Astrocyte (in vitro differentiated cells and primary cell): ENCODE measurements at regions not wholly inside any gene's neighbourhood (a gene's known extent, or its start where the extent isn't known, plus 50 kb on each side); places are given as distances from the start of the nearest gene placed in this dataset.

ENCODE experiments used
- DNase-seq: peaks from one replicate; pipeline ENCODE4 v3.0.0-alpha.2; 2010; ENCODE audit warnings: low read depth
- FAIRE-seq: peaks from 2 replicates; lab custom pipeline; 2011; peaks lifted over from hg19 to GRCh38; lab: Jason Lieb, UNC
- H2AFZ ChIP-seq: 2 replicates; pipeline ENCODE4 v1.6.0; 2012; ENCODE audit warnings: low read depth, low read length, inconsistent platforms
- H3K27ac ChIP-seq: 2 replicates; pipeline ENCODE4 v1.5.1; 2011; ENCODE audit warnings: low read depth, low read length, inconsistent platforms
- H3K27me3 ChIP-seq: 2 replicates; pipeline ENCODE4 v1.6.0; 2011; ENCODE audit warnings: low read length, inconsistent platforms; ENCODE audit not compliant: insufficient read depth
- H3K36me3 ChIP-seq: 2 replicates; pipeline ENCODE4 v1.5.1; 2011; ENCODE audit warnings: low read length, inconsistent platforms; ENCODE audit not compliant: insufficient read depth
- H3K4me1 ChIP-seq: 2 replicates; pipeline ENCODE4 v1.5.1; 2011; ENCODE audit warnings: low read length, inconsistent platforms; ENCODE audit not compliant: insufficient read depth
- H3K4me2 ChIP-seq: 2 replicates; pipeline ENCODE4 v1.6.0; 2012; ENCODE audit warnings: low read length, inconsistent platforms
- H3K4me3 ChIP-seq: 2 replicates; pipeline ENCODE4 v1.5.1; 2011; ENCODE audit warnings: low read depth, mild to moderate bottlenecking, low read length, inconsistent platforms; ENCODE audit not compliant: insufficient read depth
- H3K79me2 ChIP-seq: 2 replicates; pipeline ENCODE4 v1.6.0; 2012; ENCODE audit warnings: mild to moderate bottlenecking, low read length, inconsistent platforms; ENCODE audit not compliant: insufficient read depth
- H3K9ac ChIP-seq: 2 replicates; pipeline ENCODE4 v1.6.0; 2012; ENCODE audit warnings: mild to moderate bottlenecking, low read length, inconsistent platforms
- H3K9me3 ChIP-seq: 2 replicates; pipeline ENCODE4 v1.5.1; 2012; ENCODE audit warnings: low read depth, mild to moderate bottlenecking, low read length, inconsistent platforms; ENCODE audit not compliant: insufficient read depth
- H4K20me1 ChIP-seq: 2 replicates; pipeline ENCODE4 v1.6.0; 2012; ENCODE audit warnings: low read length, inconsistent platforms; ENCODE audit not compliant: insufficient read depth
- H3K27ac Mint-ChIP-seq: one replicate; pipeline ENCODE4 v1.8.0; 2021; ENCODE audit warnings: mild to moderate bottlenecking, mixed read lengths; ENCODE audit not compliant: unreplicated experiment
- H3K27me3 Mint-ChIP-seq: one replicate; pipeline ENCODE4 v1.8.0; 2021; ENCODE audit warnings: low read depth, mixed read lengths; ENCODE audit not compliant: unreplicated experiment
- H3K36me3 Mint-ChIP-seq: one replicate; pipeline ENCODE4 v1.8.0; 2021; ENCODE audit warnings: low read depth, mixed read lengths; ENCODE audit not compliant: unreplicated experiment
- H3K4me1 Mint-ChIP-seq: one replicate; pipeline ENCODE4 v1.8.0; 2021; ENCODE audit warnings: low read depth, mixed read lengths; ENCODE audit not compliant: unreplicated experiment
- H3K4me3 Mint-ChIP-seq: one replicate; pipeline ENCODE4 v1.8.0; 2021; ENCODE audit warnings: mild to moderate bottlenecking, moderate library complexity, mixed read lengths; ENCODE audit not compliant: unreplicated experiment
- H3K9me3 Mint-ChIP-seq: one replicate; pipeline ENCODE4 v1.8.0; 2021; ENCODE audit warnings: mild to moderate bottlenecking, mixed read lengths; ENCODE audit not compliant: unreplicated experiment
- EZH2 ChIP-seq: IDR thresholded peaks from 2 replicates; pipeline ENCODE4 v1.6.1; 2012; ENCODE audit warnings: mild to moderate bottlenecking, low read length, inconsistent platforms; ENCODE audit not compliant: insufficient read depth
- TF ChIP-seq, protein P1 (sequence below): IDR thresholded peaks from 2 replicates; pipeline ENCODE4 v1.5.1; 2011; ENCODE audit warnings: low read depth, mild to moderate bottlenecking, inconsistent platforms, low read length, moderate library complexity; ENCODE audit not compliant: insufficient read depth

- Histone ChIP-seq H3K9me3 (peaks cover 8% of the 10 kb centered on the region), H3K36me3 (no peaks in the 10 kb centered on the region), H3K79me2 (no peaks in the 10 kb centered on the region), H3K4me3 (no peak overlapping the region), H3K27me3 (no peaks in the 10 kb centered on the region), H3K27ac (no peak overlapping the region), H4K20me1 (no peaks in the 10 kb centered on the region), H3K4me2 (no peak overlapping the region), H3K4me1 (peaks cover 6% of the 10 kb centered on the region), H3K9ac (no peak overlapping the region), H2AFZ (no peak overlapping the region)
- Mint-ChIP-seq H3K9me3 (peaks cover 3% of the 10 kb centered on the region), H3K27ac (no peak overlapping the region), H3K27me3 (peaks cover 22% of the 10 kb centered on the region), H3K4me1 (peaks cover 6% of the 10 kb centered on the region), H3K4me3 (no peak overlapping the region), H3K36me3 (no peaks in the 10 kb centered on the region)
- no peak for TF ChIP-seq EZH2
- TF ChIP-seq, protein P1, sequence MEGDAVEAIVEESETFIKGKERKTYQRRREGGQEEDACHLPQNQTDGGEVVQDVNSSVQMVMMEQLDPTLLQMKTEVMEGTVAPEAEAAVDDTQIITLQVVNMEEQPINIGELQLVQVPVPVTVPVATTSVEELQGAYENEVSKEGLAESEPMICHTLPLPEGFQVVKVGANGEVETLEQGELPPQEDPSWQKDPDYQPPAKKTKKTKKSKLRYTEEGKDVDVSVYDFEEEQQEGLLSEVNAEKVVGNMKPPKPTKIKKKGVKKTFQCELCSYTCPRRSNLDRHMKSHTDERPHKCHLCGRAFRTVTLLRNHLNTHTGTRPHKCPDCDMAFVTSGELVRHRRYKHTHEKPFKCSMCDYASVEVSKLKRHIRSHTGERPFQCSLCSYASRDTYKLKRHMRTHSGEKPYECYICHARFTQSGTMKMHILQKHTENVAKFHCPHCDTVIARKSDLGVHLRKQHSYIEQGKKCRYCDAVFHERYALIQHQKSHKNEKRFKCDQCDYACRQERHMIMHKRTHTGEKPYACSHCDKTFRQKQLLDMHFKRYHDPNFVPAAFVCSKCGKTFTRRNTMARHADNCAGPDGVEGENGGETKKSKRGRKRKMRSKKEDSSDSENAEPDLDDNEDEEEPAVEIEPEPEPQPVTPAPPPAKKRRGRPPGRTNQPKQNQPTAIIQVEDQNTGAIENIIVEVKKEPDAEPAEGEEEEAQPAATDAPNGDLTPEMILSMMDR: no peak
- FAIRE-seq (no peak), DNase-seq (no peak)
Measured at GRCh38 chr17:79558091-79558900, 52.6 kb downstream of the RBFOX3 start.

DNA sequence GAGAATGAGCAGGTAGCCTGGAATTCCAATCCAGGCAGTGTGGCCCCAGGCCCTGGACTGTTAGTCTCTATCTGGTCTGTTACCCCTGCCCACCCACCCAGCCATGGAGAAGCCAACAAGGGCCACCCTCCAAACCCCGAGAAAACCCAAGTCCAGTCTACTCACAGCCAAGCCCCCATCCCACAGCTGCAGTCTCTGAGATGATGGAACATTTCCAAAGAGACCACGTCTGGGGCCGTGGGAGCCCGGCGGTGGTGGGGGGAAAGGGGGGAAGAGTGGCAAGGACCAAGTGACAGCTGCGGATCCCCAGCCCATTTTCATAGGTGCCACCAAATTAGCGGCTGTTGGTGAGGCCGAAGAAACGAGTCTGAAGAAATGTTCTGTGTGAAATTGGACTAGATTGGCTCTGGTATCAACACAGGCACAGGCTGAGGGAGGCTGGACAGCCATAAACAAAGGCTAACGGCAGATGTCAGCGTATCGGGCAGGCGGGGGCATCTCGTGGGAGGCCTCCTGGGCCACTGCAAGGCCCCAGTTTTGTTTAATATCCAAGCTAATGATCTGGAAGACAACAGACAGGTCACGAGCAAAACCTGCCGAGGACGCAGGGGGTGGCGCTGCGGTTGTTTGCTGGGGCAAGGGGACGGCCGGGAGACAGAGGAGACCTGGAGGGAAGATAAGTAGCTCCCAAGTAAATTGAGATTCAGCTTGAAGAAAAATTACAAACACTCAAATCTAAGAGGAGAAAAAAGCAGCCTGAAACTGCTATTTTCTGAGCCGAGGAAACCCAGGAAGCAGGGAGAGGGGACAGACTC is 53.4 kb downstream of the RBFOX3 start:
- Mint-ChIP-seq H3K4me3 (no peak overlapping the region), H3K36me3 (no peaks in the 10 kb centered on the region), H3K27ac (no peak overlapping the region), H3K27me3 (peaks cover 22% of the 10 kb centered on the region), H3K9me3 (peaks cover 3% of the 10 kb centered on the region), H3K4me1 (no peaks in the 10 kb centered on the region)
- no peaks in the 10 kb centered on the region for H3K36me3 ChIP-seq
- H3K4me2 ChIP-seq: no peak overlapping the region
- DNase-seq: no peak
- H3K27me3 ChIP-seq: no peaks in the 10 kb centered on the region
- no peak for FAIRE-seq
- no peak for TF ChIP-seq EZH2
- TF ChIP-seq, protein P1: no peak
- no peaks in the 10 kb centered on the region for H3K79me2 ChIP-seq
- no peaks in the 10 kb centered on the region for H4K20me1 ChIP-seq
- no peak overlapping the region for H3K9ac ChIP-seq
- H3K4me1 ChIP-seq: no peaks in the 10 kb centered on the region
- no peak overlapping the region for H3K27ac ChIP-seq
- no peak overlapping the region for H2AFZ ChIP-seq
- H3K4me3 ChIP-seq: no peak overlapping the region
- peaks cover 8% of the 10 kb centered on the region for H3K9me3 ChIP-seq
